Gastroesophageal sphincter (tissue), 3 donors: ENCODE measurements at regions not wholly inside any gene's neighbourhood (a gene's known extent, or its start where the extent isn't known, plus 50 kb on each side); places are given as distances from the start of the nearest gene placed in this dataset.
"Not testable (repeated sequence)": the region's sequence is repeated elsewhere in the genome, so short reads cannot be mapped to it uniquely, and the experiment has no call there.

ENCODE experiments used
- CTCF ChIP-seq, 4 experiments: fragments of 200-600 bp in 2 of 4; fragments of 450-650 bp in 2 of 4; sonication (generic) in 1 of 4; IDR thresholded peaks; one replicate each; pipeline ENCODE4 v1.5.1; 2017 to 2019; ENCODE audit warnings: antibody characterized with exemption in 4 of 4, mild to moderate bottlenecking in 2 of 4, moderate library complexity in 2 of 4
- POLR2A ChIP-seq, 2 donors: fragments of 450-650 bp; IDR thresholded peaks; one replicate each; pipeline ENCODE4 v1.6.1; 2017; ENCODE audit warnings: antibody characterized with exemption in 2 of 2, mild to moderate bottlenecking in 2 of 2, moderate library complexity in 1 of 2

GRCh38 chr21:9784201-9784600 is 737.2 kb upstream of the TPTE start:
- not testable (repeated sequence) for TF ChIP-seq CTCF, POLR2A (IDR thresholded peaks at IDR 0.05)
